ENCODE measurements at regions not wholly inside any gene's neighbourhood (a gene's known extent, or its start where the extent isn't known, plus 50 kb on each side); places are given as distances from the start of the nearest gene placed in this dataset.

GRCh38 chr20:60553095-60553494, 594.9 kb downstream of the CDH26 start:
- H3K9me1 ChIP-seq (ENCODE audit: insufficient read depth, low read length) = no peaks in the 10 kb centered on the region
- no peak overlapping the region for H3K4me2 ChIP-seq (ENCODE audit: low read depth, low read length)
- dilution Hi-C loops (cut with HindIII; ENCODE audit: low sequenced_read_pairs, unreplicated experiment) (no loop called here), intact Hi-C loops (cut with micrococcal nuclease) (no loop called here), in situ Hi-C loops (cut with MboI; ENCODE audit: low sequenced_read_pairs) (no loop called here)
- no peak overlapping the region for H3K23ac ChIP-seq (ENCODE audit: low read depth, low read length)
- H3K36me3 ChIP-seq (ENCODE audit: control insufficient read depth, insufficient read depth, low read length) = no peaks in the 10 kb centered on the region
- H3K4me1 ChIP-seq (ENCODE audit: control insufficient read depth, insufficient read depth, low read length) = no peaks in the 10 kb centered on the region
- no peak overlapping the region for H4K91ac ChIP-seq (ENCODE audit: insufficient read depth, low read depth, low read length)
- H2BK20ac ChIP-seq (ENCODE audit: low read depth, low read length) = no peak overlapping the region
- H3K9me3 ChIP-seq (ENCODE audit: control insufficient read depth, insufficient read depth, low read length) = 0 out of 2 replicates have a peak, but pooled peaks cover 7% of the 10 kb centered on the region
- H4K8ac ChIP-seq (ENCODE audit: low read depth in 2 of 2, low read length in 2 of 2) = no peak overlapping the region
- H2BK15ac ChIP-seq (ENCODE audit: low read depth, low read length) = no peak overlapping the region
- ATAC-seq (ENCODE audit: low read depth) = no peak
- no peak overlapping the region for H3K18ac ChIP-seq (ENCODE audit: low read depth, low read length)
- TF ChIP-seq CEBPB (IDR thresholded peaks at IDR 0.05; ENCODE audit: low read depth, low read length) (no peak), NFE2L2 (IDR thresholded peaks at IDR 0.05; ENCODE audit: low read depth, low read length) (no peak), MAZ (IDR thresholded peaks at IDR 0.05; ENCODE audit: borderline replicate concordance, low read depth, low read length) (no peak)
- no peak overlapping the region for H4K5ac ChIP-seq (ENCODE audit: low read depth, low read length)
- H3K14ac ChIP-seq (replicated peaks; ENCODE audit: low read depth, low read length) = no peak overlapping the region
- no peaks in the 10 kb centered on the region for H3K27me3 ChIP-seq (ENCODE audit: control insufficient read depth, insufficient read depth, low read length)
- CTCF ChIA-PET = no interaction called here
- no peak overlapping the region for H2AK5ac ChIP-seq (ENCODE audit: low read depth, low read length)
- no peak overlapping the region for H3K4me3 ChIP-seq (ENCODE audit: insufficient read depth, low read depth, low read length)
- no peak overlapping the region for H2BK120ac ChIP-seq (ENCODE audit: low read depth, low read length)
- H2AFZ ChIP-seq (replicated peaks; ENCODE audit: low read length, poor library complexity) = no peak overlapping the region
- no peaks in the 10 kb centered on the region for H3K79me1 ChIP-seq (ENCODE audit: low read depth in 1 of 2, low read length in 2 of 2)
- no TSS peak for BruUV-seq (replicated peaks)
- DNase-seq = no peak
- no peaks in the 10 kb centered on the region for H4K20me1 ChIP-seq (ENCODE audit: insufficient read depth, low read length)
- no peak overlapping the region for H2BK5ac ChIP-seq (ENCODE audit: low read depth, low read length, poor library complexity, severe bottlenecking)
- H3K4ac ChIP-seq (ENCODE audit: low read depth, low read length) = no peak overlapping the region
- no peak overlapping the region for H2AK9ac ChIP-seq (replicated peaks; ENCODE audit: low read depth, low read length, poor library complexity)
- POLR2A ChIA-PET (ENCODE audit: unreplicated experiment) = no interaction called here
- H3K56ac ChIP-seq (ENCODE audit: extremely low read depth, insufficient read depth, low read length) = no peak overlapping the region
- WGBS, 2 experiments (ENCODE audit: extremely low coverage in 2 of 2, insufficient read length in 1 of 2) = no CpG with 5 or more reads among the region's 5 CpGs
- no peak overlapping the region for H3K9ac ChIP-seq (ENCODE audit: low read depth, low read length)
- no peak overlapping the region for H3K27ac ChIP-seq (ENCODE audit: insufficient read depth, low read length)
